ENCODE measurements at regions not wholly inside any gene's neighbourhood (a gene's known extent, or its start where the extent isn't known, plus 50 kb on each side); places are given as distances from the start of the nearest gene placed in this dataset.

- no peak for TF ChIP-seq POLR2A (IDR thresholded peaks at IDR 0.05)
- TF ChIP-seq CTCF (IDR thresholded peaks at IDR 0.05) = no peak
- no peak for TF ChIP-seq POLR2AphosphoS5 (IDR thresholded peaks at IDR 0.05)
- no peak for TF ChIP-seq EP300 (IDR thresholded peaks at IDR 0.05)
These were observed 111.4 kb downstream of the SOX11 start for GRCh38 chr2:5803547-5803946.
